ENCODE measurements at regions not wholly inside any gene's neighbourhood (a gene's known extent, or its start where the extent isn't known, plus 50 kb on each side); places are given as distances from the start of the nearest gene placed in this dataset.
"Not testable (repeated sequence)": the region's sequence is repeated elsewhere in the genome, so short reads cannot be mapped to it uniquely, and the experiment has no call there.

DNA sequence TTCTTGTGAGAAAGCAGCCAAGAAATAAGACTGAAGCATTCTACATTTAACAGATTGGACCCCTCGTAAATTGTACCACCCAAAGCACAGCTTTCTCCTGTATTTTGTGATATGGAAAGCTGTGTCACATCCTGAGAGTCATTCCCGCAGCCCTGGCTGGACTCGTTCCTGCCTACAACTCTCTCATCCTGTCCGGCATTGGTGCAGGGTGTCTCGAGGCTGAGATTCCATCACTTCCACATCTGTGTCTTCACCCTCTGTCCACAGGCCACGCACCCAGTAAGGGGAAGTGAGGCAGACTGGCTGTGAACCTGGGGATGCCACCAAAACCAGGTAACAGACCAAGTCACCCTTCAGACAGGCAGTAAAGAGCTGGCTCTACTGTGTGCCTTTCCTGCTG is 146.2 kb upstream of the KLF6 start:
- FAIRE-seq (no peak), DNase-seq (ENCODE audit: extremely low spot score, insufficient read length, low read depth) (no peak)

GRCh38 chr10:3928569-3928968 is 143.6 kb upstream of the KLF6 start:
- DNase-seq (ENCODE audit: extremely low spot score, insufficient read length, low read depth) (no peak), FAIRE-seq (no peak)

DNA sequence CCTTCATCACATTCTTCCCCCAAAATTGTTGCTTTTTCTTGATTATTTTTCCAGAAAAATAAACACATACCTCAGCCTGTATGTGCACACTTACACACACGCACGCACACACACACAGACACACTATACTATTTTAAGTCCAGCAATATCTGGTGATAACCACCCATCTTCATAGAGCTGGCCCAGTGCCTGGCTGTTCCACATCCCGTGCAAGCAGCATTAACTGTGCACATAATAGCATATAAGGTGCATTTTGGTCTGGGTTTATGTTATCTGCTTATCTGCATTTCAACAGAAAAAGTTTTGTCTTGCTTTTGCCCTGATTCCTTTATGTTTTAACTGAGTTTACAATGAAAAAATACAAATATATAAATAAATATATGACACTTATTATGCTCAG is 143.1 kb upstream of the KLF6 start:
- no peak for DNase-seq (ENCODE audit: extremely low spot score, insufficient read length, low read depth)
- FAIRE-seq: no peak

DNA sequence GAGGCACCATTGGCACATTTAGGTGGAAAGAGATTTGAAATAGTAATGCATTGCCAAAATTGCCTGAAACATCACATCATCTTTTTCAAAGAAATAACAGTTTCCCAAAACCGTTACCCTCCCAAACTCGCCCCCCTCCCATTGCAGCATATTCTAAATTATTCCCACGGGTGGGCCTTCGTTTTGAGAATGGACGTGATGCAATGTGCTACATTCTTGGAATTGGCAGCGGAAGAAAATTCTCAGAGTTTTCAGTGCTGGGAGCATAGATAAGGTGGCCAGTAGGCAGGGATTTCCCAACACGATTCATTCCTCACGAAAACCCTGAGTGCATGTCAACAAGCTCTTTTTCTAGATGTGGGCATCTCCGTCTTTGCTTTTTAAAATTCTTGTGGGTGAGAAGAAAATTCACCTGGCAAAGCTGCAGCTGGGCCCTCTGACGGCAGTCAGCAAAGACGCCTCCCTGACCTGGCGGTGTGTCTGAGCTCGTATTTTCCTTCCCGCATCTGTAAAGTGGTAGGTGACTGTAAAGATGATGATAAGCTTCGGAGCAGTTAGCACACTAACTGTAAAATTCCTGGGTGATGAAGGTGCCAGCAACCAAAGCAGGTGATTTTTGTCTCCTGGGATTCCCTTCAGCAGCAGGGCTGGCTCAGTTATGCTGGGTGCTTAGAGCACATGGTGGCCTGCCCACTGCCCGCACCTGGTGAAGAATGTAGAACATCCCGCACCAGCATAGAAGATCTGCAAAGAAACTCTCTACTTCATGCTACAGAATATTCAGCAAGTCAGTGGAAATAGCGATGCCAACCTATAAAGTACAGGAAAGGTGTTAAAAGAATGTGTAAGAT is 141.9 kb upstream of the KLF6 start:
- no peak for DNase-seq (ENCODE audit: extremely low spot score, insufficient read length, low read depth)
- no peak for FAIRE-seq

DNA sequence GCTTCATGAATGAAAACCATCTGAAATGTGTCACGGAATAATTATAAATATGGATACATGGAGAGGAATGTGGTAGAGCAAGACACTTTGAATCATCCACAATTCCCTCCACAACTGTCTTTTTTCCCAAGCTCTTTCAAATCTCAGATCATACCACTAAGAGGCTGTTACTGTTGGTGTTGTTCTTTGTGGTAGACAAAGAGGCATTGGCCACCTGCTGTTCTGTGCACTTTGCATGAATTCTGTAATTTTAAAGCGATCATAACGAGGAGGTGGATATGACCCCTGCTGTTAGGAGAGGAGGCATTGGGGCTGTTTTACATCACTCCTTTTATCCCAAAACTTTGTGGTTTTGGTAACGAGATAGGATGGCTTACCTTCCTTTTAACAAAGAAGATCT is 141.2 kb upstream of the KLF6 start:
- DNase-seq (ENCODE audit: extremely low spot score, insufficient read length, low read depth) (no peak), FAIRE-seq (no peak)

DNA sequence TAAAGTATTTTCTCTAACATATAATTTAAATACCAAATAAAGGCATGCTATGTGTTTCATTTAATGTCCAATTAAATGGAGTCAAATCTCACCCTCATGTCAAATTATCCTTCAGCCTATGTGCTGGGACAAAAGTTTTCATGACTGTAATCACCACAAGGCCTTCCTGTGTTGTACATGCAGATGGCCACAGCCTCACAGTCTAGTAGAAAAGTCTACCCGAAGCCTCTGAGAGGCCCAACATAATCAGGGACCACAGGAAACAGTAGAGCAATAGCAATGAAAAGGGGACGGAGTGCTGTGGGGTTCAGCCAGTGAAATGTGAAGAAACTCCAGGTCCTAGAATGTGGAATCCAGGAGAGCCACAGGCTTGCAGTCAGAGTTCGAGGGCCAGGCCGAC is 140.2 kb upstream of the KLF6 start:
- FAIRE-seq (no peak), DNase-seq (ENCODE audit: extremely low spot score, insufficient read length, low read depth) (no peak)

GRCh38 chr10:3924344-3924743 is 139.3 kb upstream of the KLF6 start:
- FAIRE-seq (no peak), DNase-seq (ENCODE audit: extremely low spot score, insufficient read length, low read depth) (no peak)

GRCh38 chr10:3923033-3923432 is 138.0 kb upstream of the KLF6 start:
- DNase-seq (ENCODE audit: extremely low spot score, insufficient read length, low read depth): no peak
- FAIRE-seq: no peak

DNA sequence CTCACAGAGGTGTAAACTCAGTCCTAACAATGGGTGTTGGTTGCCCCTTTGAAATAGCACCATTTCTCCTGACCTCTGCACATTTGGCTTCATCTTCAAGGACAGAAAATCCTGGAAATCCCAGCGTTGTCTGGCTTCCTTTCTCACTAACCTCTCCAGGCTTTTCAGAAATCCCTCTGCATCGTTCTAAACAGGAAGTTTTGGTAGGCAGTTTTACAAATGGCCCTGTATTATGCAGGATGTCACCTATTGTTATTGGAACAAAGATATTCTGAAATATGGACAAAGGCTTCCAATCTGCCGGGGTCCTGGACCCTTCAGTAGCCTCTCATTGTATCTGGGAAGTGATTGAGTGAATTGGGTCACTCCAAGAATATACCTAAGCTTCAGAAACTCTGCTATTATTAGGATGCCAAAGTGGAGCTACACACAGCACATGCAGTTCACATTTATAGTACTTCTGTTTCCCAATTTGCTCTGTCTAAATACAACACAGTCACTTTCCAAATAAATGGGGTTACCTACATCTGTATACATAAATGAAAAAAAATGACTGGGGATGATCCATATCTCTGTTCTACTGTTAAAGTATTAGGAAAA is 134.8 kb upstream of the KLF6 start:
- no peak for DNase-seq (ENCODE audit: extremely low spot score, insufficient read length, low read depth)
- FAIRE-seq: no peak

DNA sequence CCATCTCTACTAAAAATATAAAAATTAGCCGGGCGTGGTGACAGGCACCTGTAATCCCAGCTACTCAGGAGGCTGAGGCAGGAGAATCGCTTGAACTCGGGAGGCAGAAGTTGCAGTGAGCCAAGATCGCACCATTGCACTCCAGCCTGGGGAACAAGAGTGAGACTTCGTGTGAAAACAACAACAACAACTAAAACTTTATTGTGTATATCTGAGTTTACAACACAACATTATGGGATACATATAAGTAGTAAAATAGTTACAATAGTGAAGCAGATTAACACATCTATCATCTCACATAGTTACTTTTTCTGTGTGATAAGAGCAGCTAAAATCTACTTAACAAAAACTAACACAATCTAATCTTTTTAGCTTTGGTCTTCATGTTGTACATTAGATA is 132.4 kb upstream of the KLF6 start:
- DNase-seq (ENCODE audit: extremely low spot score, insufficient read length, low read depth); FAIRE-seq: not testable (repeated sequence)

GRCh38 chr10:3914733-3915132 is 129.7 kb upstream of the KLF6 start:
- no peak for FAIRE-seq
- no peak for DNase-seq (ENCODE audit: extremely low spot score, insufficient read length, low read depth)

DNA sequence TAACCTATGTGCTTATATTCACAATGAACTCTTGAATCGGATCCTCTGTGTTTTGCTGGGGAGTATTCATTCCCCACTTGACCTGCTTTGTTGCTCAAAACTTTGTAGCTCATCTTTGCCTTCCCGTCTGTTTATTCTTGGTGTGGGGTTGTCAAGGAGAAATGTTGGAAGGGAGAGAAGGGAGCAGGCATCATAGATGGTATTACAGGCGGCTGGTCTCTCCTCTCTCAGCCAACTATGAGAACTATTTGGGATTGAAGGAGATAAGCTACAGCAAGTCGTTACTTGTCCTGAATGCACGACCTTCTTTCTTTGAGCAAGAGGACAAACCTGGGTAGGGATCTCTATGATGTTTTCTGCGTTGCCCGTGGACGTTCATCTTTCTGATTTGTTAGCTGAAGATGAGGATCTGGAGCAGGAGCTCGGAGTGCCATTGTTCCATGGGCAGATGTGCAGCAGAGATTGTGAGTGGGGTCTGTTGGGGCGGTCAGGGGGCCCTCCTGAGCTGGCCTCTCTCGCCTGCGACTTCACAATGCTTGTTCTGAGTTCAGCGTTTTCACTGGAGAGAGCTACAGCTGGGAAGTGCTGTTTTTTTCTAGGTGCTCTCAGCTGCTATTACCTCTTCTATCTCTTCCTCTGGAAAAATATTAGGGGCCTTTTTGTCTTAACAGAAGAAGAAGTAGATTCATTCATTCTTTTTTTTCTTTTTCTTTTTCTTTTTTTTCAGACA is 126.9 kb upstream of the KLF6 start:
- FAIRE-seq (no peak), DNase-seq (ENCODE audit: extremely low spot score, insufficient read length, low read depth) (no peak)

- FAIRE-seq: no peak
- no peak for DNase-seq (ENCODE audit: extremely low spot score, insufficient read length, low read depth)
Measured at GRCh38 chr10:3911241-3911640, 126.2 kb upstream of the KLF6 start.

GRCh38 chr10:3909339-3909738 is 124.3 kb upstream of the KLF6 start:
- DNase-seq (ENCODE audit: extremely low spot score, insufficient read length, low read depth): no peak
- no peak for FAIRE-seq

DNA sequence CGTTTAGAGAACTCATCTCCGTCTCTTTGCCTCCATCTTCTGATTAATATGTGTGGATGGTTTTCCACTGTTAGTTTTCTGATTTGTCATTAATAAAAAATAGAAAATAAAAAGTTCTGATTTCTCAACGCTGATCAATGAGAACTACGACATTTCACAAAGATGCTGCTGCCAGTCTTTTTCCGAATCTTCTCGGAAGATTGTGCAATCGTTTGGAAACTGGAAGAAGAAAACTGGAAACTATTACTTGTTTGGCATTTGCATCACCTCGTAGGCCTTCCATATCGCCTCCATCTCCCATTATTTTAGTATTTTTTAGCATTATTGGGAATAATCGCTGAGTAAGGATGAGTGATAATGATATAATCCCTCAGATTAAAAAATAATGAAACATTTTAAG is 123.2 kb upstream of the KLF6 start:
- no peak for DNase-seq (ENCODE audit: extremely low spot score, insufficient read length, low read depth)
- no peak for FAIRE-seq

GRCh38 chr10:3907514-3907913 is 122.5 kb upstream of the KLF6 start:
- FAIRE-seq (no peak), DNase-seq (ENCODE audit: extremely low spot score, insufficient read length, low read depth) (no peak)

- no peak for FAIRE-seq
- no peak for DNase-seq (ENCODE audit: extremely low spot score, insufficient read length, low read depth)
Measured at GRCh38 chr10:3906511-3907111, 121.6 kb upstream of the KLF6 start.

GRCh38 chr10:3904419-3904960 is 119.5 kb upstream of the KLF6 start:
- FAIRE-seq (no peak), DNase-seq (ENCODE audit: extremely low spot score, insufficient read length, low read depth) (no peak)

DNA sequence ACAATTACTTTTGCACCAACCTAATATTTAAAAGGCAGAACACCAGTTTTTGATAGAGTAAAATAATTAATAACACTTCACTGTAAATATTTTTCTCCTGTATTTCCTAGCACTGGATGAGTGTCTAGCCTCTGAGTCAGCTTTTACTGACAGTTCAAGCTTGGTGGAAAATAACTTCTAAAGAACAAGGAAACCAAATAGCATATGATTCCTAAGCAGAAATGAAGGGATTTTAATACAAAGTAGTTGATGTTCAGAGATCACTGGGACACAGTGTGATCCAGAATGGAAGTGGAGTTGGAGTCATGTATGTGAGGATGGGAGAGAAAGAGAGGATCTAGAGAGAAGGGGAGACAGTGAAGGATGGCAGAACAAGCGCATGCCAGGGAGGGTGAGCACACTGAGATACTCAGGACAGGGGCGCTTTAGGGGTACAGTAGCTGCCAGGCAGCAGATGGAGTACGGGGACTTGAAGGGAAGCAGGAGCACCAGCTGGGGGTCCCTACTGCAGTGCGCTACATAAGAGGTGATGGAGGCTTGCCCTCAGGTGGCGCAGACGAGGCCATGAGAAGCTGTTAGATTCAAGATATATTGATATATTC is 117.9 kb upstream of the KLF6 start:
- FAIRE-seq (no peak), DNase-seq (ENCODE audit: extremely low spot score, insufficient read length, low read depth) (no peak)

Measured in GM18507 (cell line).